ENCODE measurements at regions not wholly inside any gene's neighbourhood (a gene's known extent, or its start where the extent isn't known, plus 50 kb on each side); places are given as distances from the start of the nearest gene placed in this dataset.

GRCh38 chr2:41020358-41020757, 568.5 kb upstream of the SLC8A1 start:
- TF ChIP-seq CTCF (IDR thresholded peaks at IDR 0.05; ENCODE audit: insufficient read depth, low read depth, low read length) (no peak), EZH2 (IDR thresholded peaks at IDR 0.05; ENCODE audit: insufficient read depth, low read length) (no peak)

Measured in astrocyte (in vitro differentiated cells and primary cell).